GM18508 (cell line): ENCODE measurements at regions not wholly inside any gene's neighbourhood (a gene's known extent, or its start where the extent isn't known, plus 50 kb on each side); places are given as distances from the start of the nearest gene placed in this dataset.

Experiments
- ATAC-seq: cut with Tn5 transposase; IDR thresholded peaks from one replicate; pipeline ENCODE4 v1.9.1; 2021; ENCODE audit warnings: moderate number of reproducible peaks; ENCODE audit not compliant: insufficient read depth, unreplicated experiment

GRCh38 chr3:87361271-87361670, 84.9 kb upstream of the POU1F1 start:
- ATAC-seq, result no peak

GRCh38 chr3:87359826-87360225, 83.4 kb upstream of the POU1F1 start:
- no peak for ATAC-seq

- ATAC-seq, result no peak
Observed at GRCh38 chr3:87359025-87359424, 82.6 kb upstream of the POU1F1 start.

- ATAC-seq, result no peak
Observed at GRCh38 chr3:87358066-87358465, 81.7 kb upstream of the POU1F1 start.

GRCh38 chr3:87354398-87354797, 78.0 kb upstream of the POU1F1 start:
- ATAC-seq, result no peak

- ATAC-seq, result no peak
Observed at GRCh38 chr3:87351937-87352336, 75.6 kb upstream of the POU1F1 start.

- ATAC-seq, result peak; percentile 96
Observed at GRCh38 chr3:87350367-87351199, 74.2 kb upstream of the POU1F1 start.

GRCh38 chr3:87349833-87350232, 73.4 kb upstream of the POU1F1 start:
- ATAC-seq, result no peak

GRCh38 chr3:87336761-87337160, 60.4 kb upstream of the POU1F1 start:
- ATAC-seq, result no peak

- ATAC-seq, result no peak
Observed at GRCh38 chr3:87335931-87336330, 59.5 kb upstream of the POU1F1 start.

- peak; percentile 79 for ATAC-seq
Observed at GRCh38 chr3:87333393-87333892, 57.1 kb upstream of the POU1F1 start.

GRCh38 chr3:87332789-87333188, 56.4 kb upstream of the POU1F1 start:
- ATAC-seq, result no peak

GRCh38 chr3:87329065-87329464, 52.7 kb upstream of the POU1F1 start:
- ATAC-seq, result no peak
